Glomerular visceral epithelial cell (primary cell): ENCODE measurements at regions not wholly inside any gene's neighbourhood (a gene's known extent, or its start where the extent isn't known, plus 50 kb on each side); places are given as distances from the start of the nearest gene placed in this dataset.

Experiments
- DNase-seq: peaks from one replicate; pipeline ENCODE4 v3.0.0-alpha.2; 2016; ENCODE audit errors: extremely low spot score

DNA sequence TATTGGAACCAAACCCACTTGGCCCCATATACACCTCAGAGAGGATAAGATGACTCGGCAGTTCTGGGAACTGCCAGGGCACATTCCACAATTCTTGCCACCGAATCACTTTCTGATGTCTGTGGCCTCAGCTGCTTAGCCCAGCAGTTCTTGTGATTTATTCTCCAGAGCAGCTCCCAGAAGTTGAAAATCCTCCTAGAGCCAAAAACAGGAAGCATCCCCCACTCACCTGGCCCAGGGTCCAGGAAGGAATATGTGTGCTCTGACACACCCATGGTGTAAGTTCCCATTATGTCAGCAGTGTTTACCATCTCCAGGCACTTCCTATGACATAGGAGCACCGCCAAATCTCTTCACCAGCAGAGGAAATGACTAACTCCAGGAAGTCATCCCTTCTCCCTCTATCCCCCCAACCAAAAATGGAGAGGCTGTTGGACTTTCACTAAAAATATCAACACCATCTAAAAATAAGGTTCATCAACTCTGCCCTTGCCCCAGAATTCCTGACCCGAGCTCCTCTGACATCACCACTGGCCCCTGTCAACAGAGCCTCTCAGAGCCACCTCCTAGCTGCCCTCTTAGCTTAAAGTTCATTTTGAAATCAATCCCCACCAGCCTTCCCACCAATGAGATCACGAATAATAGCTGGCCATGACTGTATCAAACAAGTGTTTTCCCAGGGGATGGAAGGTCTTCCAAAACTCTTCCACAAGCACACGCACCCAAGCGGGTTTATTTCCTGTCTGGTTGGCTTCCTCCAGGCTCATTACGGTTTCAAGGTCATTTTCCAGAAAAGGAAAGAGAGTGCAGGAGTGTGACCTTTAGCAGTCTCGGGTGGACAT is 223.1 kb upstream of the PARD3B start:
- no peak for DNase-seq

GRCh38 chr2:204325468-204325867 is 219.8 kb upstream of the PARD3B start:
- peak; percentile 82 for DNase-seq

DNA sequence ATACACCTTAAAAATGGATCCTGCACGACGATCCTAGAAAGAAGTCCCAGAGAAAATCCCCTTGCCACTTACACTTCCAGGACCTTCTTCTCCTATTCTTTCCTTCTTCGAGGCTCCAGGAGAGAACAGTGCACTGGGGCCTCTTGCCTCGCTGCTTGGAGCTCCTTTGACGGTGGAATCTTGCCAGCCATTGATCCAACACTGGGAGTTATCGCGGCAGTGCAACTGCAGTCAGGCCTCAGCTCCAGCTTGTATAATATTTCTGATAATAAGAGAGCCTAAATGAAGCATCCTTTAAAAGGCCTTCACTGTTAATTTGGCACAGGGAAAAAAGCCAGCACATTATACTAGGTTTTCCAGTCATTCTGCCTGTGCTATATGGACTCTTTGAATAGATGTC is 216.9 kb upstream of the PARD3B start:
- no peak for DNase-seq

- no peak for DNase-seq
Observed at GRCh38 chr2:204329016-204329415, 216.3 kb upstream of the PARD3B start.

DNA sequence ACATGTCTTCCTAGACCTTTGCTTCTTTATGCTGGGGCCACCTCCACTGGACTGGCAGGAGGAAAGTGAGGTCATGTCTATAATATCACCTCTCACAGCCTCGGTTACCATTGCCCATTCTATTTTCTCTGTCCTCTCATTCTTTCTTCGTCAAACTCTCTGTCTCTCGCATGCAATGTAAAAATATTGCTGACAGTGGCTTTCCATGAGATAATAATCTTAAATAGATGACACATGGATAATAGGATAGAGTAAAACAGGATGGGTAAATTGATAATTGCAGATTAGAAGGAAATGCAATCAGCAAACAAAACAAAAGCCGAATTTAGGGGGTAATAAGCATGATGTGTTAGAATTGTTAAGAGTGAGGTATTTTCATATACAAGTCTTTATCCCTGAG is 215.7 kb upstream of the PARD3B start:
- DNase-seq = no peak

DNA sequence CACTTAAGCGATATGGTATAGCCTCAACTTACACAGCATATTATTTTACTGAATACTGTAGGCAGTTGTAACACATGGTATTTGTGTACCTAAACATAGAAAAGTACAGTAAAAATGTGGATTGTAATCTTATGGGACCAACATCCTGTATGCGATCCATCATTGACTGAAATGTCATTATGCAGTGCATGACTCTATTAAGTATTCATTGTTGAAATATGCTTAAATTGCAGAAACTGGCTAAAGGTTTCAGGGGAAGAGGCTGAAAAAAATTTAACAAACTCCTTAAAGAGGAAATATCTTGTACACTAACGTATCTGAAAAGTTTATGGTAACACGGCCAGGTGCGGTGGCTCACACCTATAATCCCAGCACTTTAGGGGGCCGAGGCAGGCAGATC is 214.1 kb upstream of the PARD3B start:
- no peak for DNase-seq

- DNase-seq = no peak
Observed at GRCh38 chr2:204331988-204332387, 213.3 kb upstream of the PARD3B start.

- no peak for DNase-seq
Observed at GRCh38 chr2:204332706-204333105, 212.6 kb upstream of the PARD3B start.

DNA sequence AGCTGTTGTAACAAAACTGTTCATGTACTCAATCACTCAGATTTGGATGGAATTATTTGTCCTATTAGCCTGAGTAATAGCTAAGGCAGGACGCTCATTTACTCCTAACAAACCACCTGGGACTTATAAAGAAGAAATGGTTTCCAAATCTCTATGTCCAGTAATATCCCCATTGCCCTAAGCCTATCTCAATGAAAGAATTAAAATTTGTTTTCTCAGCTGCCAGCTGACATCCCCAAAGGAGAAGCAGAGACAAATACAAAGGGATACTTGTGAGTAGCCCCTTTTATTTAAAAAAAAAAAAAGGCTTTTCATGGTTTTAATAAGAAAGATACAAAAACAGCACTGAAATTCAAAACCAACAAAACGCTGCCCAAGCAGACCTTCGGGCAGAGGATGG is 211.4 kb upstream of the PARD3B start:
- DNase-seq = no peak

DNA sequence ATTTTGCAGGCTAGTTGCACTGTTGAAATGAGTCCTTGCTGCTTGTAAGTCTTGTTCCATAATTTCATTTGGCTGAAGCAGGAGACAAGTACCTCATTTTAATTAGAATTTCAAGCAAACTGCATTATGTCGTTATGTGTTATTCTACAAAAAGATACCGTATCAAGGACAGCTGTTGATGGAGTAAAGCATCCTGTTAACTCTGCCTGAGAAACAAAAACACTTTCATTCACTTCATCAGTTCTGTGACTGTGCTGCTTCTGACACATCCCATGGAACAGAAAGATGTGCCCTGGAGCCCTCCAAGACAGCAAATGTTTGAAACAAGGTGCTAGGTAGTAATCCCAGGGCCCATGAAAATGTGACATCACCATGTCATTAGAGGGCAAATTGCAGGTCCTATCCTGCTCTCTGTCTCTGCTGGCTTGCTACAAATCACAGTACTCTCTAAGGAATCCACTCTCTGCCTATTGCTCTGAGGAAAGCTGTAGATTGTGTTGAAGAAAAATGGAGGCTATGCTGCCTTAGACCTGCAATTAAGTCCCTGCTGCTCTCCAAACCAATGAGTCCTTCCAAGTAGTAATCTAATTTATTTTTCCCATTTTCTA is 209.7 kb upstream of the PARD3B start:
- DNase-seq = no peak

GRCh38 chr2:204336153-204336744 is 209.0 kb upstream of the PARD3B start:
- DNase-seq = no peak

DNA sequence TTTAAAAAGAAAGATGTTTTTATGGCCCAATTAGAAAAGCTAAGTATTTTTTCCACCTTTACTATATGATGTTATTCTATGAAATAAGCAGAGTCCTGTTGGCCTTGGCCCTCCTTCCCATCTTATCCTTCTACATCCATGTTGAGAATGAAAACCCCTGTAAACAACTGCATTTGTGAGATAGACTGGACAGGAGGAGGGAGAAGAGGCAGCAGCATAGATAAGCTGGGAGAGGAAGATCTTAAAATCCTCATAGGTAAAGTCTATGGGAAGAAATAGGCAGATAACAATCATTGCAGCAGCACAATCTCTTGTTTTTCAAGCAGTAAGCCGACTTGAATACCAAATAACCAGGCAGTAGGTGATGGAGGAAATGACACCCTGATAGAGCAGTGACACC is 207.6 kb upstream of the PARD3B start:
- no peak for DNase-seq

GRCh38 chr2:204339212-204339715 is 206.0 kb upstream of the PARD3B start:
- DNase-seq = no peak

DNA sequence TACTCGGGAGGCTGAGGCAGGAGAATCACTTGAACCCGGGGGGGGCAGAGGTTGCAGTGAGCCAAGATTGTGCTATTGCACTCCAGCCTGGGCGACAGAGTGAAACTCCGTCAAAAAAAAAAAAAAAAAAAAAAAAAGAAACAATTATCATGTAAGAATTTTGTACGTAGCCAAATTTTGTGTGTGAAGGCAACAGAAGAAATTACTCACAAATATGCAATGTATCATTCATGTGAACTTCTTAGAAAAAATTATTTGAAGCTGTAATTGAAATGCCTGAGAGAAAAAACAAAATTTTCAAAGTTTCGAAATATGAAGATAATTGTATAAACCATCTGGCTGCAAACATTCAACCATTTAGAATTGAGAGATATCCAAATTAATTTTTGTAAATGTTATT is 204.8 kb upstream of the PARD3B start:
- DNase-seq = no peak

DNA sequence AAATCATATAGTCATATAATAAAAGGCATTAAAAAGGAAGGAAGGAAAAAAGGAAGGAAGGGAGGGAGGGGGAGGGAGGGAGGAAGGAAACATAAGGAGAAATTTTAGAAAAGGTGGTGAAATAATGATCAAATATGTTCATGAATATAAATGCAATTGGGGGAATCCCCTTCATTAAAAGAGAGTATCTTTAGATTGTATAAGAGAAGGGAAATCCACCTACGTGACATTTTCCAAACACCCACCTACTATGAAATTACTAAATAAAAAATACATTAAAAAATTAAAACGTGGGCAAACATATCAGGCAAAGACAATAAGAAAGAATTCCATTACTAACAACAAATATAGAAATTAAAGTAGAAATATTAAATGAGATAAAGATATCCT is 203.4 kb upstream of the PARD3B start:
- no peak for DNase-seq

DNA sequence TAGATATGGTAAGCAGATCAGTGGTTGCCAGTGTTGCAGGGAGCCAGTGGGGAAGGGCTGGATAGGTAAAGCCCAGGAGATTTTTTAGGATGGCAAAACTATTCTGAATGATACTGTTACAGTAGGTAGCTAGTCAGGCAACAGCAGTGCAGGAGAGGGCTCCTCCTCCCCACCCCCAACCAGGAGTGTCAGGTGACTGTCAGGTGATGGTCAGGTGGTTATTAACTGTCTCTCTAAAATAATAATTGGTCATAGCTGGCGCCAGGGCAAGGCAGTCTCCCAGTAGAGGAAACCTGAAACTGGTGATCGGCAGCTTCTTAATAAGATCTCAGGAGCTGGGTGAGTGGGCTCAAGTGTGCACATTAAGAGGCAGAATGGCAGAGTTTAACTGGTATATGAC is 201.6 kb upstream of the PARD3B start:
- DNase-seq = no peak

DNA sequence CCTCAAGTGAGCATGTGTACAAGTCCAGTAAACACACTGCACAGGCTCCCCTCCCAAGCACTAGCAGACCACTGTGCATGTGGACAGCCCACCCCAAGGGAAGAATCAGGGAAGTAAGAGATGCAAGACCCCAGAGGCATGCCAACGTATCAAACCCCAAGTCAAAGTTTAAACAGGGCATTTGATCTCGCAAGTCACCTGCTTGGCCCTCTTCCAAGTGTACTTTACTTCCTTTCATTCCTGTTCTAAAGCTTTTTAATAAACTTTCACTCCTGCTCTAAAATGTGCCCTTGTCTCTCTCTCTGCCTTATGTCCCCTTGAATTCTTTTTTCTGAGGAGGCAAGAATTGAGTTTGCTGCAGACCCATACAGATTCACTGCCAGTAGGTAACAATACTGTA is 201.2 kb upstream of the PARD3B start:
- no peak for DNase-seq

GRCh38 chr2:204346906-204347305 is 198.4 kb upstream of the PARD3B start:
- DNase-seq = peak; percentile 16

DNA sequence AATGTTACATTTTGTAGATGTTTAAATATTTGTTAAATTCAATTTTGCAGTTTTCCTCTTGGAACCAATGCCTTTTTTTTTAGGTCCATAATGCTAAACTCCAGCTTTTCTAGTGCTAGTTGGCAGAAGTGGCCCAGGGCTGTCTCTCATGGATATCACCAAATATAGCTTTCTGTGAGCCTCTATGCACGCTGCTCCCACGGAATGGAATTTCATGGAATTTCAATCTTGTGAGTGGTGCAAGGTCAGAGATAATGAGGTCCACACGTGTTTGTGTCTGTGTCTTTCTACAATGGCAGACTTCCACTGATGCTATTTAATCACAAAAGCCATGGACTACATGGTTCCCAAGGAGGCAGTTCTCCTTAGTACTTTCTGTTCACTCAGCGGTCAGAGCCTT is 191.5 kb upstream of the PARD3B start:
- no peak for DNase-seq

DNA sequence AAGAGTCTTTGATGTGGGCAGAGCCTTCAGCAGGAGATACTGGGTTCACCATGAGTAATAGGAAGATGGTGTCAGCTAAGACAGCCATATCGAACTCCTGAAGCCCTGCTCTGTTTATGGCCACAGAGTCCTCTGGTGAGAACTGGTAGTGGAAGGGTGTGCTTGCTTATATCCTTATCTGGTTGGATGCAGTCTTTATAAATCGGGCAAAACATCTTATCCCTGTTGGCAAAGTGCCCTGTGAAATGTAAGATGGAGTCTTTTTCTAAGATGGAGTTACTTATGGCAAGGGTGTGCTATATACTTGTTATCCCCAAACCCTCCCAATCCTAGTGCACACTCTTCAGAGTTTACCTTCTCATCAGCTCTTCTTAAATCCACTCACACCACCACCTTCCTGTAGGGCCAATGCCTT is 190.8 kb upstream of the PARD3B start:
- DNase-seq = no peak

DNA sequence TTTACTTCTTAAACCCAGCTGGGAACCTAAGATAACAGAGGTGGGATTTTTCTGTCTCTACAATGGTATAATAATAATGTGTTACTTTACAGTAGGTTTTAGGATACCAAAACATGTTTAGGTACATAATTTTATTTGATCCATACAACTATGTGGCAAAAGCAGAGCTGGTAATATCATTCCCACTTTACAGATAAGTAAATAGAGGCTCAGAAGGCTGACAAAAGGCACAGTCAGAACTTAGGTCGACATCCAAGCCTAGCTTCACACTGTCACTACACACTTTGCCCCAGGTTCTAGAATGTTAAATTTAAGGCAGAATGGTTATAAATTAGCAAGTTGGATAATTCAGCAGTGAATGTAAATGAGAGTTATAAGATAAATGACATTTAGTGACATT is 189.6 kb upstream of the PARD3B start:
- no peak for DNase-seq

DNA sequence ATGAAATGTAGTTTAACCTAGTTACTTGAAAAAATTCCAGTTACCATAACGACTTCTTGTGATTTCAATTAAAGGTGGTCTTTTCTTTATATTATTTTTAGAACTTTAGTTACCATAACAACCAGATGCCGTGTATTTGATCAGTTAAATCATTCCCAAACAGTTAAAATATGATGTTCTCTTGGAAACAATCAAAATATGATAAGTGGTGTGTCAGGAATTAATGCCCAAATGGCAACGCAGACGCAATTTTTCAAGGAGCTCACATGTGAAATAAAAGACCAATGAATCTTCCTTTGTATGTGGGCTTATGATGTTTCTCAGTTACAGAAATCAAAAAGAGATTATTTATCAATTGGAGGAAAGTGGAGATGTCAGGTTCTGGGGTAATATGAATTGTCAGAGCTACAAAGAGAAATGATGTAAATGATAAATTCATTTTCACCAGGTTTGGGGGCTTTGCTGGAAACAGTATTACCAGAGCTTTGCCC is 189.1 kb upstream of the PARD3B start:
- no peak for DNase-seq

- DNase-seq = no peak
Observed at GRCh38 chr2:204357286-204357685, 188.0 kb upstream of the PARD3B start.
